ENCODE measurements at regions not wholly inside any gene's neighbourhood (a gene's known extent, or its start where the extent isn't known, plus 50 kb on each side); places are given as distances from the start of the nearest gene placed in this dataset.

DNA sequence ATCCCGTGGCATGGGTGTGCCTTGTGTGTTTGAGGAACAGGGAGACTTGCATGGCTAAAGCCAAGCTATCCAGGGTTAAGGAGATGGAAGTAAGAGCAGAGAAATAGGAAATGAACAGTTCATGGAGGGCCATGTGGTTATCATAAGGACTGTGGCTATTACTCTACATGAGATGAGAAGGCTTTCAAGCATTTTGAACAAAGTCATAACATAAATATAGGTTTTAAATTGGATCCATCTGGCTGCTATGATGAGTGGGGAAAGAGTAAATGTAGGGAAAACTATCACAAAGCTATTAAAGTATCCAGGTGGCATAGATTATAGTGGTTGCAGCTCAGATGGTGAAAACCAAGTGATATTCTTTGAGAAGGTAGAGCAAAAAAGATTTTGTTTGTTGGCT is 184.1 kb downstream of the PCDH17 start:
- CTCF ChIA-PET (ENCODE audit: low intra/inter-chr PET ratio, low total read pairs) = no interaction called here
- H3K36me3 ChIP-seq (replicated peaks in 1 of 2; ENCODE audit: control insufficient read depth in 1 of 2, insufficient read depth in 2 of 2, low read length in 2 of 2) = no peaks in the 10 kb centered on the region
- 0% methylated on average over 1 of the region's 1 CpG for WGBS (ENCODE audit: low lambda C conversion rate)
- H2AFZ ChIP-seq (ENCODE audit: low read length) = no peak overlapping the region
- H3K79me2 ChIP-seq (ENCODE audit: insufficient read depth, low read length) = no peaks in the 10 kb centered on the region
- POLR2A ChIA-PET = no interaction called here
- in situ Hi-C loops (cut with HindIII; ENCODE audit: extremely low pct_ligation_motif_present, low pct_unique_long_range_greater_than_20kb) = no loop called here
- no peaks in the 10 kb centered on the region for H3K27me3 ChIP-seq (ENCODE audit: control insufficient read depth in 1 of 2, insufficient read depth in 2 of 2, low read length in 2 of 2)
- no peaks in the 10 kb centered on the region for H4K20me1 ChIP-seq (ENCODE audit: insufficient read depth, low read length)
- DNase-seq (ENCODE audit: low spot score) (no peak), ATAC-seq (no peak), FAIRE-seq (no peak)
- no peak overlapping the region for H3K4me2 ChIP-seq (ENCODE audit: low read depth, low read length)
- no peak overlapping the region for H3K4me3 ChIP-seq (replicated peaks in 1 of 3; ENCODE audit: insufficient read depth in 1 of 3, low read depth in 2 of 3, low read length in 3 of 3)
- H3K9ac ChIP-seq (ENCODE audit: insufficient read depth, low read depth, low read length) = no peak overlapping the region
- intact Hi-C loops (cut with micrococcal nuclease; ENCODE audit: unreplicated experiment) = no loop called here
- no TSS peak for BruUV-seq (replicated peaks)
- no peak overlapping the region for H3K27ac ChIP-seq (ENCODE audit: extremely low read length, insufficient read depth, low read length)
- H3K9me3 ChIP-seq (ENCODE audit: low read length) = peaks cover 61% of the 10 kb centered on the region
- no peak for TF ChIP-seq PHF21A (CRISPR knock-in tag; IDR thresholded peaks at IDR 0.05)
- no peak for TF ChIP-seq KLF12 (CRISPR knock-in tag; IDR thresholded peaks at IDR 0.05; ENCODE audit: borderline replicate concordance)
- no peak for TF ChIP-seq HOXA7 (CRISPR knock-in tag; IDR thresholded peaks at IDR 0.05)
- TF ChIP-seq EEA1 (CRISPR knock-in tag; IDR thresholded peaks at IDR 0.05; ENCODE audit: borderline replicate concordance) = no peak
- TF ChIP-seq KLF15 (CRISPR knock-in tag; IDR thresholded peaks at IDR 0.05; ENCODE audit: borderline replicate concordance) = no peak
- TF ChIP-seq ZNF282 (IDR thresholded peaks at IDR 0.05; ENCODE audit: partially characterized antibody) = no peak
- no peak for TF ChIP-seq ZNF431 (CRISPR knock-in tag; IDR thresholded peaks at IDR 0.05; ENCODE audit: borderline replicate concordance, low read depth)
- no peak for TF ChIP-seq XBP1 (CRISPR knock-in tag; IDR thresholded peaks at IDR 0.05)
- TF ChIP-seq, protein P1, sequence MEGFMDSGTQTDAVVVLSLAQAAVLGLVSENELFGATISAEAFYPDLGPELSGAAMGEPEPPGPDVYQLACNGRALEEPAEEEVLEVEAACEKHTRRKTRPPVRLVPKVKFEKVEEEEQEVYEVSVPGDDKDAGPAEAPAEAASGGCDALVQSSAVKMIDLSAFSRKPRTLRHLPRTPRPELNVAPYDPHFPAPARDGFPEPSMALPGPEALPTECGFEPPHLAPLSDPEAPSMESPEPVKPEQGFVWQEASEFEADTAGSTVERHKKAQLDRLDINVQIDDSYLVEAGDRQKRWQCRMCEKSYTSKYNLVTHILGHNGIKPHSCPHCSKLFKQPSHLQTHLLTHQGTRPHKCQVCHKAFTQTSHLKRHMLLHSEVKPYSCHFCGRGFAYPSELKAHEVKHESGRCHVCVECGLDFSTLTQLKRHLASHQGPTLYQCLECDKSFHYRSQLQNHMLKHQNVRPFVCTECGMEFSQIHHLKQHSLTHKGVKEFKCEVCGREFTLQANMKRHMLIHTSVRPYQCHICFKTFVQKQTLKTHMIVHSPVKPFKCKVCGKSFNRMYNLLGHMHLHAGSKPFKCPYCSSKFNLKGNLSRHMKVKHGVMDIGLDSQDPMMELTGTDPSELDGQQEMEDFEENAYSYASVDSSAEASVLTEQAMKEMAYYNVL (CRISPR knock-in tag; IDR thresholded peaks at IDR 0.05; ENCODE audit: borderline replicate concordance) = no peak
- no peak for TF ChIP-seq NFATC3 (CRISPR knock-in tag; IDR thresholded peaks at IDR 0.05)
- no peak for TF ChIP-seq PAXIP1 (CRISPR knock-in tag; conservative IDR thresholded peaks at IDR 0.05)
- no peaks in the 10 kb centered on the region for H3K4me1 ChIP-seq (ENCODE audit: insufficient read depth, low read length)

Measured in HepG2 (cell line).